ENCODE measurements at regions not wholly inside any gene's neighbourhood (a gene's known extent, or its start where the extent isn't known, plus 50 kb on each side); places are given as distances from the start of the nearest gene placed in this dataset.
"Not testable (repeated sequence)": the region's sequence is repeated elsewhere in the genome, so short reads cannot be mapped to it uniquely, and the experiment has no call there.

GRCh38 chr7:28900311-28900710 is 57.8 kb downstream of the TRIL start:
- no peak for DNase-seq

- no peak for DNase-seq
These were observed 64.2 kb downstream of the TRIL start for GRCh38 chr7:28893888-28894287.

GRCh38 chr7:28891876-28892234 is 66.3 kb downstream of the TRIL start:
- DNase-seq = not testable (repeated sequence)

GRCh38 chr7:28891192-28891875 is 66.8 kb downstream of the TRIL start:
- no peak for DNase-seq

- peak; percentile 42 for DNase-seq
These were observed 68.0 kb downstream of the TRIL start for GRCh38 chr7:28890137-28890536.

GRCh38 chr7:28889290-28889689 is 68.8 kb downstream of the TRIL start:
- DNase-seq = no peak

- DNase-seq = no peak
These were observed 72.4 kb downstream of the TRIL start for GRCh38 chr7:28885771-28886170.

GRCh38 chr7:28882869-28883470 is 75.2 kb downstream of the TRIL start:
- DNase-seq = no peak

- peak; percentile 29 for DNase-seq
These were observed 79.0 kb downstream of the TRIL start for GRCh38 chr7:28879105-28879504.

GRCh38 chr7:28878481-28878880 is 79.6 kb downstream of the TRIL start:
- no peak for DNase-seq

Data from RPMI8226 (cell line).